H9 (cell line): ENCODE measurements at regions not wholly inside any gene's neighbourhood (a gene's known extent, or its start where the extent isn't known, plus 50 kb on each side); places are given as distances from the start of the nearest gene placed in this dataset.

ENCODE experiments used
- DNase-seq: peaks from one replicate; pipeline ENCODE4 v3.0.0-alpha.2; 2017
- H2AFZ ChIP-seq: one replicate; pipeline ENCODE4 v1.6.1; 2013; ENCODE audit warnings: mild to moderate bottlenecking, low read length, control low read depth, moderate library complexity
- H2AK5ac ChIP-seq: 2 replicates; pipeline ENCODE4 v1.6.1; 2013; ENCODE audit warnings: low read length, control low read depth, mixed read lengths; ENCODE audit not compliant: insufficient read length
- H2BK120ac ChIP-seq: one replicate; pipeline ENCODE4 v1.6.1; 2013; ENCODE audit warnings: low read depth, mild to moderate bottlenecking, low read length, control low read depth, inconsistent platforms; ENCODE audit not compliant: poor library complexity, severe bottlenecking
- H2BK12ac ChIP-seq: 2 replicates; pipeline ENCODE4 v1.6.1; 2013; ENCODE audit warnings: low read length, control low read depth, mixed read lengths, low read depth; ENCODE audit not compliant: insufficient read length
- H2BK15ac ChIP-seq: 2 replicates; pipeline ENCODE4 v1.6.1; 2013; ENCODE audit warnings: low read depth, low read length, control low read depth
- H2BK20ac ChIP-seq: one replicate; pipeline ENCODE4 v1.6.1; 2013; ENCODE audit warnings: low read depth, mild to moderate bottlenecking, low read length, control low read depth, inconsistent platforms; ENCODE audit not compliant: poor library complexity, severe bottlenecking
- H2BK5ac ChIP-seq: 2 replicates; pipeline ENCODE4 v1.6.1; 2013; ENCODE audit warnings: low read length, control low read depth, mixed read lengths; ENCODE audit not compliant: insufficient read length
- H3K14ac ChIP-seq: 2 replicates; pipeline ENCODE4 v1.6.1; 2013; ENCODE audit warnings: low read length, control low read depth; ENCODE audit not compliant: insufficient read depth
- H3K18ac ChIP-seq: 2 replicates; pipeline ENCODE4 v1.6.1; 2013; ENCODE audit warnings: low read depth, mild to moderate bottlenecking, mixed read lengths, low read length, control low read depth; ENCODE audit not compliant: insufficient read length
- H3K23ac ChIP-seq: 2 replicates; pipeline ENCODE4 v1.6.1; 2013; ENCODE audit warnings: low read length, control low read depth, mixed read lengths, low read depth; ENCODE audit not compliant: insufficient read length
- H3K23me2 ChIP-seq: 2 replicates; pipeline ENCODE4 v1.6.1; 2013; ENCODE audit warnings: low read depth, mild to moderate bottlenecking, mixed read lengths, low read length, control low read depth; ENCODE audit not compliant: insufficient read length, poor library complexity, severe bottlenecking
- H3K27ac ChIP-seq: 2 replicates; pipeline ENCODE4 v1.5.1; 2013; ENCODE audit warnings: low read length, control low read depth, mixed read lengths, low read depth; ENCODE audit not compliant: insufficient read length
- H3K27me3 ChIP-seq: 2 replicates; pipeline ENCODE4 v1.6.1; 2013; ENCODE audit warnings: low read length, control low read depth, inconsistent platforms; ENCODE audit not compliant: insufficient read depth
- H3K4ac ChIP-seq: 2 replicates; pipeline ENCODE4 v1.6.1; 2013; ENCODE audit warnings: low read depth, mild to moderate bottlenecking, control low read depth, inconsistent platforms, low read length, moderate library complexity
- H3K4me1 ChIP-seq: 2 replicates; pipeline ENCODE4 v1.6.1; 2013; ENCODE audit warnings: low read length, control low read depth, inconsistent platforms; ENCODE audit not compliant: insufficient read depth
- H3K4me2 ChIP-seq: 2 replicates; pipeline ENCODE4 v1.6.1; 2013; ENCODE audit warnings: low read length, control low read depth, mixed read lengths; ENCODE audit not compliant: insufficient read length, insufficient read depth
- H3K56ac ChIP-seq: 2 replicates; pipeline ENCODE4 v1.6.1; 2013; ENCODE audit warnings: low read depth, mild to moderate bottlenecking, mixed read lengths, low read length, control low read depth; ENCODE audit not compliant: insufficient read length
- H3K79me1 ChIP-seq: 2 replicates; pipeline ENCODE4 v1.6.1; 2013; ENCODE audit warnings: low read depth, mild to moderate bottlenecking, moderate library complexity, low read length, control low read depth, inconsistent platforms; ENCODE audit not compliant: insufficient read depth, poor library complexity, severe bottlenecking
- H3K79me2 ChIP-seq: 2 replicates; pipeline ENCODE4 v1.6.1; 2013; ENCODE audit warnings: low read length, control low read depth, inconsistent platforms; ENCODE audit not compliant: insufficient read depth
- H3K9ac ChIP-seq: 2 replicates; pipeline ENCODE4 v1.6.1; 2013; ENCODE audit warnings: low read length, control low read depth, mixed read lengths; ENCODE audit not compliant: insufficient read length; ENCODE audit errors: extremely low read depth
- H3K9me3 ChIP-seq: one replicate; pipeline ENCODE4 v1.6.1; 2013; ENCODE audit warnings: low read depth, low read length, inconsistent platforms; ENCODE audit not compliant: control insufficient read depth
- H3T11ph ChIP-seq: one replicate; pipeline ENCODE4 v1.6.1; 2013; ENCODE audit warnings: mild to moderate bottlenecking, low read length, control low read depth, inconsistent platforms
- H4K20me1 ChIP-seq: one replicate; pipeline ENCODE4 v1.6.1; 2013; ENCODE audit not compliant: control insufficient read depth, insufficient read length, insufficient read depth
- H4K5ac ChIP-seq: 2 replicates; pipeline ENCODE4 v1.6.1; 2013; ENCODE audit warnings: low read depth, mild to moderate bottlenecking, mixed read lengths, low read length, control low read depth; ENCODE audit not compliant: insufficient read length
- H4K8ac ChIP-seq: replicated peaks from 2 replicates; pipeline ENCODE4 v1.6.1; 2013; ENCODE audit warnings: low read length, control low read depth, mixed read lengths, low read depth; ENCODE audit not compliant: insufficient read length
- H4K91ac ChIP-seq: 2 replicates; pipeline ENCODE4 v1.6.1; 2013; ENCODE audit warnings: low read depth, mild to moderate bottlenecking, moderate library complexity, mixed read lengths, low read length, control low read depth; ENCODE audit not compliant: insufficient read length
- H3K27ac Mint-ChIP-seq, 3 experiments: 2 replicates in 2 of 3; 3 replicates in 1 of 3; pipeline ENCODE4 v1.8.0; 2020 to 2021; ENCODE audit warnings: mixed read lengths in 3 of 3, mild to moderate bottlenecking in 1 of 3, moderate library complexity in 1 of 3
- H3K27me3 Mint-ChIP-seq: 2 replicates; pipeline ENCODE4 v1.8.0; 2021; ENCODE audit warnings: low read depth, mild to moderate bottlenecking, moderate library complexity, mixed read lengths
- H3K36me3 Mint-ChIP-seq, 3 experiments: 2 replicates in 2 of 3; 3 replicates in 1 of 3; pipeline ENCODE4 v1.8.0; 2020 to 2021; ENCODE audit warnings: low read depth in 3 of 3, mixed read lengths in 3 of 3; ENCODE audit not compliant: insufficient read depth in 1 of 3
- H3K4me1 Mint-ChIP-seq, 2 experiments: 2 replicates each; pipeline ENCODE4 v1.8.0; 2020; ENCODE audit warnings: mixed read lengths in 2 of 2
- H3K4me3 Mint-ChIP-seq, 2 experiments: 2 replicates in 1 of 2; 3 replicates in 1 of 2; pipeline ENCODE4 v1.8.0; 2020 to 2021; ENCODE audit warnings: mild to moderate bottlenecking in 2 of 2, mixed read lengths in 2 of 2, moderate library complexity in 1 of 2
- H3K9me3 Mint-ChIP-seq, 2 experiments: 2 replicates in 1 of 2; 3 replicates in 1 of 2; pipeline ENCODE4 v1.8.0; 2020; ENCODE audit warnings: mild to moderate bottlenecking in 2 of 2, mixed read lengths in 2 of 2, moderate library complexity in 1 of 2
- WGBS: extraction: QIAGEN DNeasy Blood & Tissue Kit; methylation state at CpG from one replicate; pipeline ENCODE4 v1.1.7; 2013; ENCODE audit warnings: missing lambda C conversion rate, low lambda C conversion rate, mixed read lengths; ENCODE audit not compliant: insufficient read length; ENCODE audit errors: extremely low coverage; 5-methylcytosine and 5-hydroxymethylcytosine counted together
- TF ChIP-seq, protein P1 (sequence below): fragments of 200-600 bp; sonication (generic); conservative IDR thresholded peaks from 3 replicates; pipeline ENCODE4 v1.8.0; 2021; ENCODE audit warnings: antibody characterized with exemption, mild to moderate bottlenecking

DNA sequence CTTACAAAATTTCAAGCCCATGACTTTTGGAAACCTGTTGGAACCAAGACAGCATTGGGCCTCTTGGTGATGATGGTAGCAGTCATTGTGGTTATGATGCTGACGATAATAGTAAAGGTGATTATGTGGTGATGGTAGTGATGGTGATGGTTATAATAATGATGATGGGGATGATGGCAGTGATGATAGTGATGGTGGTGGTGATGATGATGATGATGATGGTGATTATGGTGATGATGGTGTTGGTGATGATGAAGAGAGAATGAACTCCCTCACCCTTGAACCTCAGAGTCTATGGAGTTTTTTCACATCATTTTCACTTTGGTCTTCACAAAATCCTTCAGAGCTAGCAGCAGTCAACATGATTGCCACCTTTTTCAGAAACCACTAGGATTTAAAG lies 105.3 kb upstream of the ASIC2 start:
- TF ChIP-seq, protein P1, sequence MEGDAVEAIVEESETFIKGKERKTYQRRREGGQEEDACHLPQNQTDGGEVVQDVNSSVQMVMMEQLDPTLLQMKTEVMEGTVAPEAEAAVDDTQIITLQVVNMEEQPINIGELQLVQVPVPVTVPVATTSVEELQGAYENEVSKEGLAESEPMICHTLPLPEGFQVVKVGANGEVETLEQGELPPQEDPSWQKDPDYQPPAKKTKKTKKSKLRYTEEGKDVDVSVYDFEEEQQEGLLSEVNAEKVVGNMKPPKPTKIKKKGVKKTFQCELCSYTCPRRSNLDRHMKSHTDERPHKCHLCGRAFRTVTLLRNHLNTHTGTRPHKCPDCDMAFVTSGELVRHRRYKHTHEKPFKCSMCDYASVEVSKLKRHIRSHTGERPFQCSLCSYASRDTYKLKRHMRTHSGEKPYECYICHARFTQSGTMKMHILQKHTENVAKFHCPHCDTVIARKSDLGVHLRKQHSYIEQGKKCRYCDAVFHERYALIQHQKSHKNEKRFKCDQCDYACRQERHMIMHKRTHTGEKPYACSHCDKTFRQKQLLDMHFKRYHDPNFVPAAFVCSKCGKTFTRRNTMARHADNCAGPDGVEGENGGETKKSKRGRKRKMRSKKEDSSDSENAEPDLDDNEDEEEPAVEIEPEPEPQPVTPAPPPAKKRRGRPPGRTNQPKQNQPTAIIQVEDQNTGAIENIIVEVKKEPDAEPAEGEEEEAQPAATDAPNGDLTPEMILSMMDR: no peak
- no peaks in the 10 kb centered on the region for H3K79me2 ChIP-seq
- H2AFZ ChIP-seq: no peak overlapping the region
- H2BK20ac ChIP-seq: no peak overlapping the region
- no peak overlapping the region for H4K8ac ChIP-seq
- H4K5ac ChIP-seq: no peak overlapping the region
- no peak overlapping the region for H3K9ac ChIP-seq
- no peak overlapping the region for H3K56ac ChIP-seq
- H2BK15ac ChIP-seq: no peak overlapping the region
- no peak overlapping the region for H3K4ac ChIP-seq
- H2BK120ac ChIP-seq: no peak overlapping the region
- H3T11ph ChIP-seq: no peak overlapping the region
- no peak overlapping the region for H3K23ac ChIP-seq
- 100% methylated on average over 1 of the region's 1 CpG for WGBS
- H3K4me1 ChIP-seq: no peaks in the 10 kb centered on the region
- no peak overlapping the region for H3K27ac ChIP-seq
- no peak overlapping the region for H2BK5ac ChIP-seq
- H3K27me3 Mint-ChIP-seq: peaks cover 20% of the 10 kb centered on the region
- H2AK5ac ChIP-seq: no peak overlapping the region
- H4K91ac ChIP-seq: no peak overlapping the region
- no peak overlapping the region for H3K14ac ChIP-seq
- no peak overlapping the region for H3K4me2 ChIP-seq
- H3K18ac ChIP-seq: no peak overlapping the region
- no peaks in the 10 kb centered on the region; a peak in 2 of 7 replicates for H3K36me3 Mint-ChIP-seq
- DNase-seq: no peak
- H3K4me1 Mint-ChIP-seq: peaks cover 0 to 3% of the 10 kb centered on the region in 2 experiments; a peak in 1 of 4 replicates
- H3K9me3 ChIP-seq: no peaks in the 10 kb centered on the region
- H3K79me1 ChIP-seq: no peaks in the 10 kb centered on the region
- H3K27ac Mint-ChIP-seq: no peak overlapping the region
- H3K4me3 Mint-ChIP-seq: no peak overlapping the region
- no peaks in the 10 kb centered on the region for H3K23me2 ChIP-seq
- no peaks in the 10 kb centered on the region for H4K20me1 ChIP-seq
- H2BK12ac ChIP-seq: no peak overlapping the region
- no peaks in the 10 kb centered on the region; the same call in 1 of the 2 replicates for H3K27me3 ChIP-seq
- no peaks in the 10 kb centered on the region; a peak in 2 of 5 replicates for H3K9me3 Mint-ChIP-seq
